ENCODE measurements at regions not wholly inside any gene's neighbourhood (a gene's known extent, or its start where the extent isn't known, plus 50 kb on each side); places are given as distances from the start of the nearest gene placed in this dataset.

GRCh38 chr4:53682908-53683307 is 91.6 kb upstream of the LNX1 start:
- no peak for DNase-seq

GRCh38 chr4:53682196-53682595 is 90.9 kb upstream of the LNX1 start:
- DNase-seq, result no peak

GRCh38 chr4:53680598-53680997 is 89.3 kb upstream of the LNX1 start:
- DNase-seq, result no peak

- no peak for DNase-seq
Observed at GRCh38 chr4:53680168-53680567, 88.9 kb upstream of the LNX1 start.

GRCh38 chr4:53676402-53676871 is 85.2 kb upstream of the LNX1 start:
- no peak for DNase-seq

- no peak for DNase-seq
Observed at GRCh38 chr4:53674903-53675302, 83.6 kb upstream of the LNX1 start.

GRCh38 chr4:53672873-53673272 is 81.6 kb upstream of the LNX1 start:
- DNase-seq, result no peak

GRCh38 chr4:53671757-53672156 is 80.5 kb upstream of the LNX1 start:
- DNase-seq, result no peak

- no peak for DNase-seq
Observed at GRCh38 chr4:53659737-53660136, 68.5 kb upstream of the LNX1 start.

GRCh38 chr4:53659112-53659511 is 67.8 kb upstream of the LNX1 start:
- no peak for DNase-seq

- no peak for DNase-seq
Observed at GRCh38 chr4:53658029-53658428, 66.7 kb upstream of the LNX1 start.

- DNase-seq, result no peak
Observed at GRCh38 chr4:53656421-53656981, 65.2 kb upstream of the LNX1 start.

- DNase-seq, result no peak
Observed at GRCh38 chr4:53654300-53654758, 63.0 kb upstream of the LNX1 start.

- DNase-seq, result no peak
Observed at GRCh38 chr4:53653484-53654053, 62.3 kb upstream of the LNX1 start.

GRCh38 chr4:53651156-53651735 is 60.0 kb upstream of the LNX1 start:
- no peak for DNase-seq

GRCh38 chr4:53649357-53649756 is 58.1 kb upstream of the LNX1 start:
- DNase-seq, result no peak

- DNase-seq, result no peak
Observed at GRCh38 chr4:53647547-53647946, 56.3 kb upstream of the LNX1 start.

- DNase-seq, result no peak
Observed at GRCh38 chr4:53646795-53647194, 55.5 kb upstream of the LNX1 start.

GRCh38 chr4:53645108-53645507 is 53.8 kb upstream of the LNX1 start:
- DNase-seq, result no peak

- DNase-seq, result no peak
Observed at GRCh38 chr4:53644607-53645006, 53.3 kb upstream of the LNX1 start.
